ENCODE measurements at regions not wholly inside any gene's neighbourhood (a gene's known extent, or its start where the extent isn't known, plus 50 kb on each side); places are given as distances from the start of the nearest gene placed in this dataset.
"Not testable (repeated sequence)": the region's sequence is repeated elsewhere in the genome, so short reads cannot be mapped to it uniquely, and the experiment has no call there.

DNA sequence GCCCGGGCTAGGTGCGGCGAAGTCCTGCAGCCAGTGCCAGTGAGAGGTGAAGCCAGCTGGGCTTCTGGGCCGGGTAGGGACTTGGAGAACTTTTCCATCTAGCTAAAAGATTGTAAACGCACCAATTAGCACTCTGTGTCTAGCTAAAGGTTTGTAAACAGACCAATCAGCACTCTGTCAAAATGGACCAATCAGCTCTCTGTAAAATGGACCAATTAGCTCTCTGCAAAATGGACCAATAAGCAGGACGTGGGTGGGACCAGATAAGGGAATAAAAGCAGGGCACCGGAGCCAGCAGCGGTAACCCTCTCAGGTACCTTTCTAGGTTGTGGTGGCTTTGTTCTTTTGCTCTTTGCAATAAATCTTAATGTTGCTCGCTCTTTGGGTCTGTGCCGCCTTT lies 195.1 kb downstream of the ANKRD30BL start:
- TF ChIP-seq, protein P1, sequence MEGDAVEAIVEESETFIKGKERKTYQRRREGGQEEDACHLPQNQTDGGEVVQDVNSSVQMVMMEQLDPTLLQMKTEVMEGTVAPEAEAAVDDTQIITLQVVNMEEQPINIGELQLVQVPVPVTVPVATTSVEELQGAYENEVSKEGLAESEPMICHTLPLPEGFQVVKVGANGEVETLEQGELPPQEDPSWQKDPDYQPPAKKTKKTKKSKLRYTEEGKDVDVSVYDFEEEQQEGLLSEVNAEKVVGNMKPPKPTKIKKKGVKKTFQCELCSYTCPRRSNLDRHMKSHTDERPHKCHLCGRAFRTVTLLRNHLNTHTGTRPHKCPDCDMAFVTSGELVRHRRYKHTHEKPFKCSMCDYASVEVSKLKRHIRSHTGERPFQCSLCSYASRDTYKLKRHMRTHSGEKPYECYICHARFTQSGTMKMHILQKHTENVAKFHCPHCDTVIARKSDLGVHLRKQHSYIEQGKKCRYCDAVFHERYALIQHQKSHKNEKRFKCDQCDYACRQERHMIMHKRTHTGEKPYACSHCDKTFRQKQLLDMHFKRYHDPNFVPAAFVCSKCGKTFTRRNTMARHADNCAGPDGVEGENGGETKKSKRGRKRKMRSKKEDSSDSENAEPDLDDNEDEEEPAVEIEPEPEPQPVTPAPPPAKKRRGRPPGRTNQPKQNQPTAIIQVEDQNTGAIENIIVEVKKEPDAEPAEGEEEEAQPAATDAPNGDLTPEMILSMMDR (IDR thresholded peaks at IDR 0.05) = not testable (repeated sequence)
- TF ChIP-seq EP300 (IDR thresholded peaks at IDR 0.05; ENCODE audit: low read depth); POLR2A (IDR thresholded peaks at IDR 0.05); POLR2AphosphoS5 (IDR thresholded peaks at IDR 0.05): not testable (repeated sequence)

Data from transverse colon (tissue), 4 donors.